ENCODE measurements at regions not wholly inside any gene's neighbourhood (a gene's known extent, or its start where the extent isn't known, plus 50 kb on each side); places are given as distances from the start of the nearest gene placed in this dataset.

DNA sequence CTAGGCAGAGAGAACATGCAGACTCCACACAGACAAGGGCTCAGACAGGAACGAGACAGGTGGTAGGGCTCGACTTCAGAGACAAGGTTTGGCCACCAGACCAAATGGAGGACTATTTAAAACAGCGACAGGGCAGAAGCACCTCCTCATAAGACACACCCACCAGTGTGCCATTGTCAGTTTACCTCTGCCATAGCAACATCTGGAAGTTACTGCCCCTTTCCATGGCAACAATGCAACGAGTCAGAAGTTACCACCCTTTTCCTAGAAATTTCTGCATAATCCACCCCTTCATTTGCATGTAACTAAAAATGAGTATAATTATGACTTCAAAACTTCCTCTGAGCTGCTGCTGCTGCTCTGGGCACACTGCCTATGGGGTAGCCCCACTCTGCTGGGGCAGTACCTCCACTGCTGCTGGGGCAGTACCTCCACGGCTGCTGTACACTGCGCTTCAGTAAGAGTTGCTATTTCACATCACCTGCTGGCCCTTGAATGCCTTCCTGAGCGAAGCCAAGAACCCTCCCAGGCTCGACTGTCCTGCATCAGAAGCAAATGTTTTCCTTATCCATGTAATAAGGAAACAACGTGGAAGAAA is 2222.3 kb upstream of the AGA start:
- CTCF ChIA-PET: no interaction called here
- TF ChIP-seq, protein P1, sequence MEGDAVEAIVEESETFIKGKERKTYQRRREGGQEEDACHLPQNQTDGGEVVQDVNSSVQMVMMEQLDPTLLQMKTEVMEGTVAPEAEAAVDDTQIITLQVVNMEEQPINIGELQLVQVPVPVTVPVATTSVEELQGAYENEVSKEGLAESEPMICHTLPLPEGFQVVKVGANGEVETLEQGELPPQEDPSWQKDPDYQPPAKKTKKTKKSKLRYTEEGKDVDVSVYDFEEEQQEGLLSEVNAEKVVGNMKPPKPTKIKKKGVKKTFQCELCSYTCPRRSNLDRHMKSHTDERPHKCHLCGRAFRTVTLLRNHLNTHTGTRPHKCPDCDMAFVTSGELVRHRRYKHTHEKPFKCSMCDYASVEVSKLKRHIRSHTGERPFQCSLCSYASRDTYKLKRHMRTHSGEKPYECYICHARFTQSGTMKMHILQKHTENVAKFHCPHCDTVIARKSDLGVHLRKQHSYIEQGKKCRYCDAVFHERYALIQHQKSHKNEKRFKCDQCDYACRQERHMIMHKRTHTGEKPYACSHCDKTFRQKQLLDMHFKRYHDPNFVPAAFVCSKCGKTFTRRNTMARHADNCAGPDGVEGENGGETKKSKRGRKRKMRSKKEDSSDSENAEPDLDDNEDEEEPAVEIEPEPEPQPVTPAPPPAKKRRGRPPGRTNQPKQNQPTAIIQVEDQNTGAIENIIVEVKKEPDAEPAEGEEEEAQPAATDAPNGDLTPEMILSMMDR (IDR thresholded peaks at IDR 0.05; ENCODE audit: insufficient read depth in 1 of 2, low read depth in 1 of 2, low read length in 1 of 2, severe bottlenecking in 1 of 2, unreplicated experiment in 1 of 2): no peak
- BruUV-seq (replicated peaks): no TSS peak

DNA sequence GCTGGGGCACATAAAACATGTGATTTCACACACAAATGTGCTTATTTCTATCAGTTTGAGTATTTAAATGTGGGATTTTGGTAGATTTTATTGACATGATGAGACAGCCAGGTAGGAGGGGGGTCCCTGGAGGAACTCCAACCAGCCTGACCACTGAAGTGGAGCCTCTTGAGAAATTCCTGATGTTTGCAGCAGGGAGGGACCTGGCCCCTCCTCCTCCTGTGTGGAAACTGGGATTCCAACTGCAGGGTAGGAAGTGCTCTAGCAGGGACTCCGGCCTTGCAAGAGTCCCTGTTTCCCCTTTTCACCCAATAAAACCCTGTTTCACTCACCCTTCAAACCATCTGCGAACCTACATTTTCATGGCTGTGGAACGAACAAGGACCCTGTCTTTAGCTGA is 2224.0 kb upstream of the AGA start:
- Histone ChIP-seq H3K4me3 (ENCODE audit: low read depth, low read length) (no peak overlapping the region), H3K4me1 (no peaks in the 10 kb centered on the region), H3K27me3 (replicated peaks; ENCODE audit: control insufficient read depth, insufficient read depth, low read length) (no peaks in the 10 kb centered on the region), H3K9me3 (no peaks in the 10 kb centered on the region), H3K36me3 (ENCODE audit: control insufficient read depth, insufficient read depth, low read length) (no peaks in the 10 kb centered on the region)
- ChIA-PET CTCF (no interaction called here), POLR2A (no interaction called here)
- Mint-ChIP-seq H3K4me3 (ENCODE audit: unreplicated experiment) (no peak overlapping the region), H3K36me3 (ENCODE audit: insufficient read depth, unreplicated experiment) (no peaks in the 10 kb centered on the region), H3K4me1 (ENCODE audit: low read depth, unreplicated experiment) (no peaks in the 10 kb centered on the region), H3K27ac (ENCODE audit: unreplicated experiment) (no peak overlapping the region), H3K27me3 (ENCODE audit: insufficient read depth, unreplicated experiment) (no peaks in the 10 kb centered on the region), H3K9me3 (ENCODE audit: unreplicated experiment) (peaks cover 12% of the 10 kb centered on the region)
- TF ChIP-seq, protein P1 (IDR thresholded peaks at IDR 0.05; ENCODE audit: insufficient read depth in 1 of 2, low read depth in 1 of 2, low read length in 1 of 2, severe bottlenecking in 1 of 2, unreplicated experiment in 1 of 2): no peak
- no TSS peak for BruUV-seq (replicated peaks)
- DNase-seq: no peak
- intact Hi-C loops (cut with micrococcal nuclease; ENCODE audit: unreplicated experiment): no loop called here

More for the DNA sequence above, 2222.3 kb upstream of the AGA start:
- no peaks in the 10 kb centered on the region for H3K4me1 Mint-ChIP-seq (ENCODE audit: low read depth, unreplicated experiment)
- peaks cover 12% of the 10 kb centered on the region for H3K9me3 Mint-ChIP-seq (ENCODE audit: unreplicated experiment)
- H3K4me3 Mint-ChIP-seq (ENCODE audit: unreplicated experiment): no peak overlapping the region
- no peaks in the 10 kb centered on the region for H3K4me1 ChIP-seq
- intact Hi-C loops (cut with micrococcal nuclease; ENCODE audit: unreplicated experiment): no loop called here
- H3K36me3 ChIP-seq (ENCODE audit: control insufficient read depth, insufficient read depth, low read length): no peaks in the 10 kb centered on the region
- H3K9me3 ChIP-seq: no peaks in the 10 kb centered on the region
- DNase-seq: no peak
- no peak overlapping the region for H3K27ac Mint-ChIP-seq (ENCODE audit: unreplicated experiment)
- no peaks in the 10 kb centered on the region for H3K27me3 ChIP-seq (replicated peaks; ENCODE audit: control insufficient read depth, insufficient read depth, low read length)
- H3K36me3 Mint-ChIP-seq (ENCODE audit: insufficient read depth, unreplicated experiment): no peaks in the 10 kb centered on the region
- H3K4me3 ChIP-seq (ENCODE audit: low read depth, low read length): no peak overlapping the region
- POLR2A ChIA-PET: no interaction called here
- no peaks in the 10 kb centered on the region for H3K27me3 Mint-ChIP-seq (ENCODE audit: insufficient read depth, unreplicated experiment)

DNA sequence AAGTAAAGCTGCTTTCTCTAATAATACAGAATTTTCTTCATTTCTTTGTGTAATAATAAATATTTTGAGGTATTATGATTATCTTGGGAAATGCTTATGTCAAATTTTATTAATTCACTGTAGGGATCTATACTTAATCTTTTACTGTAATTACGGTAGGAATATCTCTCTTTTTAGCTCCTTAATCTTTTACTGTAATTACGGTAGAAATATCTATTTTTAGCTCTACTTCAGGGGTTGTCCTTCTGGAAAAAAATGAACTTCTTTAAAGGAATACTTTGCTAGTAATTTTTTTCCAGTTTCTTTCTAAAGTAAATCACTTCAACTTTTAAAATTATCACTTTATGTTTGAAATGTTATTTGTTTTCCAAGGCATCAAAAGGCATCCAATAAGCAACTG is 2229.4 kb upstream of the AGA start:
- CTCF ChIA-PET: no interaction called here
- Mint-ChIP-seq H3K4me3 (ENCODE audit: unreplicated experiment) (no peak overlapping the region), H3K4me1 (ENCODE audit: low read depth, unreplicated experiment) (no peaks in the 10 kb centered on the region), H3K27me3 (ENCODE audit: insufficient read depth, unreplicated experiment) (no peaks in the 10 kb centered on the region), H3K27ac (ENCODE audit: unreplicated experiment) (no peak overlapping the region), H3K36me3 (ENCODE audit: insufficient read depth, unreplicated experiment) (no peaks in the 10 kb centered on the region), H3K9me3 (ENCODE audit: unreplicated experiment) (no peaks in the 10 kb centered on the region)
- H3K9me3 ChIP-seq: no peaks in the 10 kb centered on the region
- no peaks in the 10 kb centered on the region for H3K27me3 ChIP-seq (replicated peaks; ENCODE audit: control insufficient read depth, insufficient read depth, low read length)
- TF ChIP-seq, protein P1 (IDR thresholded peaks at IDR 0.05; ENCODE audit: insufficient read depth in 1 of 2, low read depth in 1 of 2, low read length in 1 of 2, severe bottlenecking in 1 of 2, unreplicated experiment in 1 of 2): no peak
- POLR2A ChIA-PET: no interaction called here
- no peak overlapping the region for H3K4me3 ChIP-seq (ENCODE audit: low read depth, low read length)
- intact Hi-C loops (cut with micrococcal nuclease; ENCODE audit: unreplicated experiment): no loop called here
- no peaks in the 10 kb centered on the region for H3K4me1 ChIP-seq
- DNase-seq: no peak
- no peaks in the 10 kb centered on the region for H3K36me3 ChIP-seq (ENCODE audit: control insufficient read depth, insufficient read depth, low read length)
- no TSS peak for BruUV-seq (replicated peaks)

Measured in Caco-2 (cell line).